AG09319 (cell line): ENCODE measurements at regions not wholly inside any gene's neighbourhood (a gene's known extent, or its start where the extent isn't known, plus 50 kb on each side); places are given as distances from the start of the nearest gene placed in this dataset.

Experiments used
- DNase-seq: peaks from one replicate; pipeline ENCODE4 v3.0.0-alpha.2; 2010; ENCODE audit warnings: low read depth; ENCODE audit errors: extremely low read depth
- TF ChIP-seq, protein P1 (sequence below): IDR thresholded peaks from 2 replicates; pipeline ENCODE4 v1.5.1; 2011; ENCODE audit warnings: low read depth, mild to moderate bottlenecking, inconsistent platforms, low read length, moderate library complexity

DNA sequence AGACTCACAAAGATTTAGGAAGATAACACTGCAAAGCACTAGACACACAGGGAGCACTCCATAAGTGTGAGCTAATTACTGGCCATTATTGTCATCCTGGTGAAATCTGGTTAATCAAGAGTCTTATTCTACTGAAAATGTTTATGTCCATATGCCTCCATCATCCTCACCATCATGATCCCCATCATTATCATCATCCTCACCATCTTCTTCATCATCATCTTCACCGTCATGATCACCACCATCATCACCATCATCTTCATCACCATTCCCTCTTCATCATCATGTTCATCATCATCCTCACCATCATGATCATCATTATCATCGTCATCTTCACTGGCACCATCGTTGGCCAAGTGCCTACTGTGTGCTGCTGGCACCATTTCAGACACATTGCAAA lies 76.3 kb upstream of the CARD11 start:
- DNase-seq = no peak
- TF ChIP-seq, protein P1, sequence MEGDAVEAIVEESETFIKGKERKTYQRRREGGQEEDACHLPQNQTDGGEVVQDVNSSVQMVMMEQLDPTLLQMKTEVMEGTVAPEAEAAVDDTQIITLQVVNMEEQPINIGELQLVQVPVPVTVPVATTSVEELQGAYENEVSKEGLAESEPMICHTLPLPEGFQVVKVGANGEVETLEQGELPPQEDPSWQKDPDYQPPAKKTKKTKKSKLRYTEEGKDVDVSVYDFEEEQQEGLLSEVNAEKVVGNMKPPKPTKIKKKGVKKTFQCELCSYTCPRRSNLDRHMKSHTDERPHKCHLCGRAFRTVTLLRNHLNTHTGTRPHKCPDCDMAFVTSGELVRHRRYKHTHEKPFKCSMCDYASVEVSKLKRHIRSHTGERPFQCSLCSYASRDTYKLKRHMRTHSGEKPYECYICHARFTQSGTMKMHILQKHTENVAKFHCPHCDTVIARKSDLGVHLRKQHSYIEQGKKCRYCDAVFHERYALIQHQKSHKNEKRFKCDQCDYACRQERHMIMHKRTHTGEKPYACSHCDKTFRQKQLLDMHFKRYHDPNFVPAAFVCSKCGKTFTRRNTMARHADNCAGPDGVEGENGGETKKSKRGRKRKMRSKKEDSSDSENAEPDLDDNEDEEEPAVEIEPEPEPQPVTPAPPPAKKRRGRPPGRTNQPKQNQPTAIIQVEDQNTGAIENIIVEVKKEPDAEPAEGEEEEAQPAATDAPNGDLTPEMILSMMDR = no peak

DNA sequence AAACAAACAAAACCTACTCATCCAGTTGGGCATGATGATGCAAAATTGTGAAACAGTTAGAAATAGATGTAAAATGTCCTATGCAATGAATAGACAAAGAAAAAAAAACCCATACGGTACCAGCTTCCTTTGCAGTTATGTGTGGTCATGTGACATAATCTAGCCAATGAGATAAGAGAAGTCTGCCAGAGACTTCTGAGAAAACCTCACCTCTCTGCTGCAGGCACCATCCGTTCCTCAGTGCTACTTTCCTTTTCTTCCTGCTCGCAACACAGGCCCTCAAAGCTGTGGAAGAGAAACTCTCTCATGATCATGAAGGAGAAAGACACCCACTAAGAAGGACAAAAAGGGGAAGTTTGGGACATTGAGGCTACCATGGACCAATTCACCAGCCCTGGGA lies 76.8 kb upstream of the CARD11 start:
- no peak for DNase-seq
- TF ChIP-seq, protein P1 = no peak

DNA sequence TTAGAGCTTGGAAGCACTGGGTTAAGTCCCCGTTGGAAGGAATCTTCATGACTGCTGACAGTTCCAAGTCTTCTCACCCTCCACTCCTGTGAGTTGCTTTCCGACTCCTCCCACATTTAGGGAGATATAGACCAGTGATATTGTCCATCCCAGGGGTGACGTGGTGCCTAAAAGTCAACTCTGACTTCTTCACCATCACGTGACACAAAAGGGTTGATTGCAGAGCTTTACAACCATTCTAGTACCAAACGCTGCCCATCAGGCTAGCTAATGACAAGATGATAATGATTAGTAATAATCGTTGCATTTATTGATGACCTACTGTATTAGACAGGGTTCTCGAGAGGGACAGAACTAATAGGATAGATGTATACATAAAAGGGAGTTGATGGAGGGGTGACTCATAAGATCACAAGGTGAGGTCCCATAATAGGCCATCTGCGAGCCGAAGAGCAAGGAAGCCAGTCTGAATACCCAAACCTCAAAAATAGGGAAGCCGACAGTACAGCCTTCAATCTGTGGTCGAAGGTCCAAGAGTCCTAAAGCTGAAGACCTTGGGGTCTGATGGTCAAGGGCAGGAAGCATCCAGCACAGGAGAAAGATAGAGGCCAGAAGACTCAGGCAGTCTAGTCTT lies 85.3 kb upstream of the CARD11 start:
- TF ChIP-seq, protein P1 = no peak
- DNase-seq = no peak

DNA sequence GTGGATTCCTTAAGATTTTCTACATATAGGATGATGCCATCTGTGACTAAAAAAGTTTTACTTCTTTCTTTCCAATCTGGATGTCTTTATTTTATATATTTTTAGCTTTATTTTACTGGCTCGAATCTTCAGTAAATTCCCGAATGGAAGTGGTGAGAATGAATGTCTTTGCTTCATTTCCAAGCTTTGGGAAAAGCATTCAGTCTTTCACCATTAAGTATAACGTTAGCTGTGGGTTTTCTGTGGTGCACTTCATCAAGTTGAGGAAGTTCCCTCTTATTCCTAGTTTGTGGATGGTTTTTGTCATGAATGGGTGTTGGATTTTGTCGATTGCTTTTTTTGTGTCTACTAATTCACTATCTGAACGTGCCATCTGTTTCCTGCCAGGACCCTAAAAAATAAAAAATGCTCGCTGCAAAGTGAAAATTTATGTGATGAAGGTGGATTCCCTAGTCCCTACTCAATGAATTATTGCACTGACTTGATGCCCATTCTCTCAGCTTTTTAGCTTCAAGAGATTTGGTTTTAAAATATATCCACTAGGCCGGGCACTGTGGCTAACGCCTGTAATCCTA lies 90.2 kb upstream of the CARD11 start:
- TF ChIP-seq, protein P1 = no peak
- DNase-seq = no peak

DNA sequence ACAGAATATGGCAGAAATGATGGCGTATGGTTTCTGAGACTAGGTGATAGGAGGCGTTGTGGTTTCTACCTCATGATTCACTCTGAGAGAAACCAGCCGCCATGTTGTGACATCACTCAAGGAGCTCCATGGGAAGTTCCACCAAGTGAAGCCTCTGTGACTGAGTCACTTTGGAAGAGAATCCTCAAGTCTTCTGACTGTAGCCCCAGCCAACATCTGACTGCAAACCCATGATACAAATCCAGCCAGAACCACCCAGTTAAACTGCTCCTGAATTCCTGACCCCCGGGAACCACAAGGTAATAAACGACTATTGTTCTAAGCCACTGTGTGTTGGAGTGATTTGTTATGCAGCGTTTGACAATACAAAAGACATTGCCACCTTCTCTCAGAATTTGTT lies 91.1 kb upstream of the CARD11 start:
- no peak for DNase-seq
- TF ChIP-seq, protein P1 = no peak

DNA sequence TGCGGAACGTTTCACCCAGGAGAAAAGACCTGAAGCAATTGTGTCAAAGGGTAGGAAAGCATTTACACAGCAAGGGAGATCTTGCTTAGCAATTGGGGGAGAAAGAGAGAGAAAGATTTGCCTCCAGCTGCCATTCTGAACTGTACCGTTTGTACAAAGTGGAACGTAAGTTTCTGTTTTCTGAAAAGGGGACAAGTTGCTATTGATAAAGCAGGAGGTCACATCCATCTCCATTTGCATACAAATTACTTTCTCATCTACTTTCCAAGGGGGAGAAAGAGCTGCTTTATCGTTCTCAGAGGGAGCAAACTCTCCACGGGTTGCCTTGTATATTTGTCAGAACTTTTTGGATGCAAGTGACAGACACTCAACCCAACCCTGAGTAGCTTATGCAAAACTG lies 92.0 kb upstream of the CARD11 start:
- TF ChIP-seq, protein P1 = no peak
- no peak for DNase-seq

DNA sequence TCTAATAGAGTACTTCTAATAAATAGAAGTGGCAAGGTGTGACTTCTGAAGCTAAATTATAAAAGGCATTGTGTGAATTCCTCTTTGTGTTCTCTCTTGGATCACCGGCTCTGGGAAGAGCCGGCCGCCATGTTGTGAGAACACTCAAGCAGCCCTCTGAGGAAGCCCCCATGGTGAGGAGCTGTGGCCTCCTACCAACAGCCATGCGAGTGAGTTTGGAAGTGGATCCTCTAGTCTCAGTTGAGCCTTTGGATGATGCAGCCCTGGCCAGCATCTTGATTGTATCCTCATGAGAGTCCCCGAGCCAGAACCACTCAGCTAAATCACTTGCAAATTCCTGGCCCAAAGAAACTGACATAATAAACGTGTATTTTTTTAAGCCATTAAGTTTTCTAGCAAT lies 94.5 kb upstream of the CARD11 start:
- DNase-seq = no peak

More for the DNA sequence above, 94.5 kb upstream of the CARD11 start:
- TF ChIP-seq, protein P1 = no peak
